ENCODE measurements at regions not wholly inside any gene's neighbourhood (a gene's known extent, or its start where the extent isn't known, plus 50 kb on each side); places are given as distances from the start of the nearest gene placed in this dataset.

DNA sequence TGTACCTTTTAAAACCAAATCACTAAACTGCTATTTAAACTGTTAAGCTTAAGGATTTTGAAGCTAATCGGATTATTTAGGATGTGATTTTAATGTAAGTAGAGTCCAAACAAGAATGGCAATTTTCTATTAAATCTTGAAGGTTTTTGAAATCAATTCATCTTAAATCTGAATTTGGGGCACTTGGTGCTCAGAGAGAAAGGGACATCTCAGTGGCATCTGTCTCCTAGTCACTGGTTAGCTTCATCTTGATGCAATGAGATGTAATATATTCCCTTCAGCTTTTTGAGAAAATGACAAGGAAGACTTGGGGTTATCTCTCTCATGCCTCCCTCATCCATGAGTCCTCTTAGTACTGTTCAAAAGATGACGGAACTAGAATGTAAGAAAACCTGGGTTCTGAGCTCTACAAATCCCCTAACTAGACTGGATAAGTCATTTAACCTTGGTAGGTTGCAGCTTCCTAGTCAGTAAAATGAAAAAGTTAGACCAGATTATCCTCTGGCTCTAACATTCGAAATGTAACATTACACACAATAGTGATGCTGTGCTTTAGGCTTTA lies 198.5 kb upstream of the NEBL start:
- no peak overlapping the region for H4K91ac ChIP-seq (ENCODE audit: low read depth, low read length, poor library complexity)
- no peak overlapping the region for H2BK12ac ChIP-seq (ENCODE audit: low read length)
- H4K8ac ChIP-seq (ENCODE audit: low read depth, low read length), result no peak overlapping the region
- H3K4me2 ChIP-seq (ENCODE audit: insufficient read depth, low read length, poor library complexity, severe bottlenecking), result no peak overlapping the region
- WGBS, 2 donors (ENCODE audit: extremely low coverage in 2 of 2, insufficient read length in 2 of 2, insufficient replicate concordance in 1 of 2), result no CpG with 5 or more reads among the region's 3 CpGs
- no peak overlapping the region for H2BK15ac ChIP-seq (ENCODE audit: low read length)
- no peaks in the 10 kb centered on the region for H3K79me1 ChIP-seq (ENCODE audit: low read depth, low read length)
- no peak overlapping the region for H3K4me3 ChIP-seq (ENCODE audit: low read length in 2 of 2)
- no peak overlapping the region for H3K27ac ChIP-seq (replicated peaks; ENCODE audit: low read length)
- no peaks in the 10 kb centered on the region for H3K36me3 ChIP-seq (replicated peaks in 1 of 2; ENCODE audit: control insufficient read depth in 2 of 2, insufficient read depth in 2 of 2, low read length in 2 of 2)
- no peaks in the 10 kb centered on the region for H3K27me3 ChIP-seq (ENCODE audit: control insufficient read depth in 3 of 3, insufficient read depth in 3 of 3, low read depth in 1 of 3, low read length in 3 of 3)
- H2AK5ac ChIP-seq (ENCODE audit: low read depth, low read length), result no peak overlapping the region
- no peak overlapping the region for H2BK120ac ChIP-seq (ENCODE audit: low read depth, low read length)
- H3K14ac ChIP-seq (ENCODE audit: low read length), result no peak overlapping the region
- H3K9me3 ChIP-seq (replicated peaks in 1 of 2; ENCODE audit: control insufficient read depth in 2 of 2, insufficient read depth in 1 of 2, low read depth in 1 of 2, low read length in 2 of 2), result no peaks in the 10 kb centered on the region
- H2BK5ac ChIP-seq (ENCODE audit: low read length), result no peak overlapping the region
- no peak overlapping the region for H3K4ac ChIP-seq (ENCODE audit: low read length)
- no peak overlapping the region for H2AFZ ChIP-seq (ENCODE audit: low read length)
- H3K4me1 ChIP-seq (ENCODE audit: control insufficient read depth in 2 of 2, insufficient read depth in 1 of 2, low read depth in 1 of 2, low read length in 2 of 2), result peaks cover 8 to 24% of the 10 kb centered on the region in 2 donors
- no peak overlapping the region for H3K9ac ChIP-seq (ENCODE audit: low read depth, low read length, poor library complexity)
- no peak for DNase-seq (ENCODE audit: low spot score)
- H3K18ac ChIP-seq (ENCODE audit: low read length), result no peak overlapping the region
- H3K23ac ChIP-seq (ENCODE audit: low read depth, low read length, poor library complexity), result no peak overlapping the region

DNA sequence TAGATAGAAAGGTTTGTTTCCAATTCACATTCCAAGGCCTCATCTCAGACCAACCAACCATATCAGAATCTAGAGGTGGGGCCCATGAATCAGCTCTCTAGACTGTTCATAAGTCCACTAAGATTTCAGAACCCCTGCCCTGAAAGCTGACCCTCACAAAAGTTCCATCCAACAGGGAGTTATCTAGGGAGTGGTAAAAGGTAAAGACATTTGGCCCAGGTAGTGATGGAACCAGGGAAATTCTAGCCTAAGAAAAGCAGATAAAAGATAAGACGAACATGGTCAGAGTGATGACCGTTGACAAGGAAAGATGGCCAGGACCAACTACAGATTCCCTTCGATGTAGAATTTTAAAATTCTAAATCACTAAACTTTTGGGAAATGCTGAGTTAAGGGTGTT lies 198.0 kb upstream of the NEBL start:
- Histone ChIP-seq H2AFZ (ENCODE audit: low read length) (no peak overlapping the region), H4K91ac (ENCODE audit: low read depth, low read length, poor library complexity) (no peak overlapping the region), H3K23ac (ENCODE audit: low read depth, low read length, poor library complexity) (no peak overlapping the region), H3K4me3 (ENCODE audit: low read length in 2 of 2) (no peak overlapping the region), H3K14ac (ENCODE audit: low read length) (no peak overlapping the region), H2BK120ac (ENCODE audit: low read depth, low read length) (no peak overlapping the region), H3K36me3 (replicated peaks in 1 of 2; ENCODE audit: control insufficient read depth in 2 of 2, insufficient read depth in 2 of 2, low read length in 2 of 2) (no peaks in the 10 kb centered on the region), H3K4me2 (ENCODE audit: insufficient read depth, low read length, poor library complexity, severe bottlenecking) (no peak overlapping the region), H3K27me3 (ENCODE audit: control insufficient read depth in 3 of 3, insufficient read depth in 3 of 3, low read depth in 1 of 3, low read length in 3 of 3) (no peaks in the 10 kb centered on the region), H3K79me1 (ENCODE audit: low read depth, low read length) (no peaks in the 10 kb centered on the region), H3K18ac (ENCODE audit: low read length) (no peak overlapping the region), H2BK5ac (ENCODE audit: low read length) (no peak overlapping the region), H3K27ac (replicated peaks; ENCODE audit: low read length) (no peak overlapping the region), H2BK12ac (ENCODE audit: low read length) (no peak overlapping the region), H3K4me1 (ENCODE audit: control insufficient read depth in 2 of 2, insufficient read depth in 1 of 2, low read depth in 1 of 2, low read length in 2 of 2) (peaks cover 8 to 22% of the 10 kb centered on the region in 2 donors), H3K9me3 (replicated peaks in 1 of 2; ENCODE audit: control insufficient read depth in 2 of 2, insufficient read depth in 1 of 2, low read depth in 1 of 2, low read length in 2 of 2) (no peaks in the 10 kb centered on the region), H2AK5ac (ENCODE audit: low read depth, low read length) (no peak overlapping the region), H2BK15ac (ENCODE audit: low read length) (no peak overlapping the region), H3K4ac (ENCODE audit: low read length) (no peak overlapping the region), H3K9ac (ENCODE audit: low read depth, low read length, poor library complexity) (no peak overlapping the region), H4K8ac (ENCODE audit: low read depth, low read length) (no peak overlapping the region)
- DNase-seq (ENCODE audit: low spot score), result no peak
- no CpG with 5 or more reads among the region's 3 CpGs for WGBS, 2 donors (ENCODE audit: extremely low coverage in 2 of 2, insufficient read length in 2 of 2, insufficient replicate concordance in 1 of 2)

DNA sequence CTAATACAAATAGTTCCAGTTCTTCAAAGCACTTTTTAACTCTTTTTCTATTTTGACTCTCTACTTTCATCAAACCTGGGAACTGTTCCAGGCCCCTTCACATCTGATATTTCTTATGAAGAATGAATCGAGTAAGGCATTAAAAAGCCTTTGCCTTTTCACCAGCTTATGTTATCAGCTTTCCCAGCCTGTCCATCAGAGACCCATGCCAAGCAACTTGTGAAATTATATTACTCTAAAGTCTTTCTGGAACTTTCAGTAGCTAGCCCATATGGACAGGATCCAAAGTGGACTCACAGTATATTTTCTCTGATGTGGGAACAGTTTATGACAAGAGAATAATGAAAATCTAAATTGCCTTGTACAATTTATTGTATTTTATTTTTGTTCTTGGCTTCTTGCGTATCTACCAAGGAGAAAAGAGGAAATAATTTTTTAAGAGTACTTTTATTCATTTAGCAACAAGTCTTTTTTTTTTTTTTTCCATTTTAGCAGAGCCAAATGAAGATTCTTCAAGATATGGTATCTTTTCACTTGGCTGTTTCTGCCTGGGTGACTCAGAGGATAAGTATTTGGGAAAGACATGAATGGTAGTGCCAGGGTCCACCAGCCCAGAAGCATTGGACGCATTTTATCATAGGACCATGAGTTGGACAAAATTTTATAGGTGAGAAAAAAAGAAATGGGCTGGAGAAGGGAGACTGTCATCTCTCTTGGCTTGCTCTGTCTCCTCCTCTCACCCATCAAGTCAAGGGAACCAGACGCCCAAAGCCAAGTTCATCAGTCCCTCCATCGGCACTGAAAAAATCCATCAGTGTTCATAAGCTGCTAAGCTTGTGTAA lies 195.8 kb upstream of the NEBL start:
- Histone ChIP-seq H2BK12ac (ENCODE audit: low read length) (no peak overlapping the region), H2BK15ac (ENCODE audit: low read length) (no peak overlapping the region), H2BK120ac (ENCODE audit: low read depth, low read length) (no peak overlapping the region), H3K18ac (ENCODE audit: low read length) (no peak overlapping the region), H3K4me3 (ENCODE audit: low read length in 2 of 2) (no peak overlapping the region), H3K27me3 (ENCODE audit: control insufficient read depth in 3 of 3, insufficient read depth in 3 of 3, low read depth in 1 of 3, low read length in 3 of 3) (no peaks in the 10 kb centered on the region), H3K14ac (ENCODE audit: low read length) (no peak overlapping the region), H3K27ac (replicated peaks; ENCODE audit: low read length) (no peak overlapping the region), H4K8ac (ENCODE audit: low read depth, low read length) (no peak overlapping the region), H2AFZ (ENCODE audit: low read length) (no peak overlapping the region), H4K91ac (ENCODE audit: low read depth, low read length, poor library complexity) (no peak overlapping the region), H3K9ac (ENCODE audit: low read depth, low read length, poor library complexity) (no peak overlapping the region), H3K79me1 (ENCODE audit: low read depth, low read length) (no peaks in the 10 kb centered on the region), H2AK5ac (ENCODE audit: low read depth, low read length) (no peak overlapping the region), H3K4me2 (ENCODE audit: insufficient read depth, low read length, poor library complexity, severe bottlenecking) (no peak overlapping the region), H3K36me3 (replicated peaks in 1 of 2; ENCODE audit: control insufficient read depth in 2 of 2, insufficient read depth in 2 of 2, low read length in 2 of 2) (no peaks in the 10 kb centered on the region), H3K23ac (ENCODE audit: low read depth, low read length, poor library complexity) (no peak overlapping the region), H3K4ac (ENCODE audit: low read length) (no peak overlapping the region), H2BK5ac (ENCODE audit: low read length) (no peak overlapping the region), H3K9me3 (replicated peaks in 1 of 2; ENCODE audit: control insufficient read depth in 2 of 2, insufficient read depth in 1 of 2, low read depth in 1 of 2, low read length in 2 of 2) (no peaks in the 10 kb centered on the region), H3K4me1 (ENCODE audit: control insufficient read depth in 2 of 2, insufficient read depth in 1 of 2, low read depth in 1 of 2, low read length in 2 of 2) (peaks cover 2% of the 10 kb centered on the region in 2 donors)
- DNase-seq (ENCODE audit: low spot score), result no peak
- no CpG with 5 or more reads among the region's 5 CpGs for WGBS, 2 donors (ENCODE audit: extremely low coverage in 2 of 2, insufficient read length in 2 of 2, insufficient replicate concordance in 1 of 2)

DNA sequence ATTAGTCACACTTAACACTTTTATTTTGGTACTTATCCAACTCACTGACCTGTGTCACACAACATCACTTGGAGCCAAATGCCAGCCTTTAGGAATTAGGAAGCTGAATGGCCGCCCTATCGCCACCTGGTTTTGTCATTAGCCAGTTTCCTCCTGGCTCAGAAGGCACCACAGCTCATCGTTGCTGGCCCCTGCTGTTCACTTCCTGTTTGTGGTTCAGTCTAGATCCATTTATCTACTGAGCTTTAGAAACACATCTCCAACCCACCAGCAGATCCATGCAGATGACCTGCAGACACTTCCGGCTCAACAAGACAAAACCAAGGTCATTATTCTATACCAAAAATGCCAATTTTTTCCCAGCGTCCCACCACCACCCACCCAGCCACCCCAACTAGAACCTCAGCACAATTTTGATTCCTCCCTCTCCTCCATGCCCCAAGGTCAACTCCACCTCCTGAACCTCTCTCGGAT lies 193.5 kb upstream of the NEBL start:
- DNase-seq (ENCODE audit: low spot score), result no peak
- no peak overlapping the region for H3K4me3 ChIP-seq (ENCODE audit: low read length in 2 of 2)
- no peak overlapping the region for H3K4me2 ChIP-seq (ENCODE audit: insufficient read depth, low read length, poor library complexity, severe bottlenecking)
- no peak overlapping the region for H4K91ac ChIP-seq (ENCODE audit: low read depth, low read length, poor library complexity)
- no peaks in the 10 kb centered on the region for H3K36me3 ChIP-seq (replicated peaks in 1 of 2; ENCODE audit: control insufficient read depth in 2 of 2, insufficient read depth in 2 of 2, low read length in 2 of 2)
- no peak overlapping the region for H2BK5ac ChIP-seq (ENCODE audit: low read length)
- peaks cover 0 to 2% of the 10 kb centered on the region in 2 donors for H3K4me1 ChIP-seq (ENCODE audit: control insufficient read depth in 2 of 2, insufficient read depth in 1 of 2, low read depth in 1 of 2, low read length in 2 of 2)
- H2BK15ac ChIP-seq (ENCODE audit: low read length), result no peak overlapping the region
- H3K9ac ChIP-seq (ENCODE audit: low read depth, low read length, poor library complexity), result no peak overlapping the region
- H3K27me3 ChIP-seq (ENCODE audit: control insufficient read depth in 3 of 3, insufficient read depth in 3 of 3, low read depth in 1 of 3, low read length in 3 of 3), result no peaks in the 10 kb centered on the region
- H3K14ac ChIP-seq (ENCODE audit: low read length), result no peak overlapping the region
- no CpG with 5 or more reads among the region's 6 CpGs for WGBS, 2 donors (ENCODE audit: extremely low coverage in 2 of 2, insufficient read length in 2 of 2, insufficient replicate concordance in 1 of 2)
- no peak overlapping the region for H2BK12ac ChIP-seq (ENCODE audit: low read length)
- H3K79me1 ChIP-seq (ENCODE audit: low read depth, low read length), result no peaks in the 10 kb centered on the region
- no peak overlapping the region for H2BK120ac ChIP-seq (ENCODE audit: low read depth, low read length)
- no peaks in the 10 kb centered on the region for H3K9me3 ChIP-seq (replicated peaks in 1 of 2; ENCODE audit: control insufficient read depth in 2 of 2, insufficient read depth in 1 of 2, low read depth in 1 of 2, low read length in 2 of 2)
- no peak overlapping the region for H3K18ac ChIP-seq (ENCODE audit: low read length)
- no peak overlapping the region for H2AFZ ChIP-seq (ENCODE audit: low read length)
- H2AK5ac ChIP-seq (ENCODE audit: low read depth, low read length), result no peak overlapping the region
- H3K27ac ChIP-seq (replicated peaks; ENCODE audit: low read length), result no peak overlapping the region
- H3K4ac ChIP-seq (ENCODE audit: low read length), result no peak overlapping the region
- no peak overlapping the region for H4K8ac ChIP-seq (ENCODE audit: low read depth, low read length)
- no peak overlapping the region for H3K23ac ChIP-seq (ENCODE audit: low read depth, low read length, poor library complexity)

Measured in neuronal stem cell (in vitro differentiated cells).